ENCODE measurements at regions not wholly inside any gene's neighbourhood (a gene's known extent, or its start where the extent isn't known, plus 50 kb on each side); places are given as distances from the start of the nearest gene placed in this dataset.
A peak's percentile ranks its signal among the peaks of the same experiment; 100 is the strongest.

GRCh38 chr2:145265244-145265643 lies 745.3 kb upstream of the ZEB2 start:
- DNase-seq = no peak

GRCh38 chr2:145260674-145261073 lies 740.8 kb upstream of the ZEB2 start:
- DNase-seq = no peak

- no peak for DNase-seq
Measured at GRCh38 chr2:145260081-145260480, 740.2 kb upstream of the ZEB2 start.

- peak; percentile 28 for DNase-seq
Measured at GRCh38 chr2:145258903-145259579, 739.1 kb upstream of the ZEB2 start.

- no peak for DNase-seq
Measured at GRCh38 chr2:145257931-145258330, 738.0 kb upstream of the ZEB2 start.

- DNase-seq = peak; percentile 15
Measured at GRCh38 chr2:145256551-145256950, 736.6 kb upstream of the ZEB2 start.

- no peak for DNase-seq
Measured at GRCh38 chr2:145254291-145254690, 734.4 kb upstream of the ZEB2 start.

GRCh38 chr2:145253492-145253891 lies 733.6 kb upstream of the ZEB2 start:
- DNase-seq = no peak

GRCh38 chr2:145245268-145245870 lies 725.5 kb upstream of the ZEB2 start:
- DNase-seq = no peak

GRCh38 chr2:145235312-145235711 lies 715.4 kb upstream of the ZEB2 start:
- no peak for DNase-seq

GRCh38 chr2:145230546-145230945 lies 710.6 kb upstream of the ZEB2 start:
- peak; percentile 45 for DNase-seq

- DNase-seq = peak; percentile 57
Measured at GRCh38 chr2:145228506-145228905, 708.6 kb upstream of the ZEB2 start.

GRCh38 chr2:145226901-145227300 lies 707.0 kb upstream of the ZEB2 start:
- no peak for DNase-seq

GRCh38 chr2:145221516-145221915 lies 701.6 kb upstream of the ZEB2 start:
- DNase-seq = peak; percentile 84

- DNase-seq = no peak
Measured at GRCh38 chr2:145221032-145221431, 701.1 kb upstream of the ZEB2 start.

GRCh38 chr2:145220496-145220895 lies 700.6 kb upstream of the ZEB2 start:
- no peak for DNase-seq

- DNase-seq = no peak
Measured at GRCh38 chr2:145207884-145208283, 688.0 kb upstream of the ZEB2 start.

GRCh38 chr2:145206496-145207281 lies 686.8 kb upstream of the ZEB2 start:
- no peak for DNase-seq

- no peak for DNase-seq
Measured at GRCh38 chr2:145203891-145204290, 684.0 kb upstream of the ZEB2 start.

GRCh38 chr2:145199827-145200706 lies 680.1 kb upstream of the ZEB2 start:
- DNase-seq = peak; percentile 19

- no peak for DNase-seq
Measured at GRCh38 chr2:145199042-145199441, 679.1 kb upstream of the ZEB2 start.

GRCh38 chr2:145198555-145198954 lies 678.6 kb upstream of the ZEB2 start:
- no peak for DNase-seq

GRCh38 chr2:145197944-145198343 lies 678.0 kb upstream of the ZEB2 start:
- no peak for DNase-seq
